Trophoblast cell (in vitro differentiated cells and primary cell): ENCODE measurements at regions not wholly inside any gene's neighbourhood (a gene's known extent, or its start where the extent isn't known, plus 50 kb on each side); places are given as distances from the start of the nearest gene placed in this dataset.

Experiments
- DNase-seq, 2 donors: peaks; one replicate each; pipeline ENCODE4 v3.0.0-alpha.2; 2016
- H2AFZ ChIP-seq: 2 replicates; pipeline ENCODE4 v1.6.1; 2013; ENCODE audit warnings: low read length, moderate library complexity, mild to moderate bottlenecking; ENCODE audit not compliant: insufficient read depth, poor library complexity
- H2AK5ac ChIP-seq: 2 replicates; pipeline ENCODE4 v1.6.1; 2013; ENCODE audit warnings: mild to moderate bottlenecking, low read length
- H2BK120ac ChIP-seq: 2 replicates; pipeline ENCODE4 v1.6.1; 2013; ENCODE audit warnings: low read length, mild to moderate bottlenecking, moderate library complexity; ENCODE audit not compliant: insufficient read depth, poor library complexity
- H2BK12ac ChIP-seq: 2 replicates; pipeline ENCODE4 v1.6.1; 2013; ENCODE audit warnings: mild to moderate bottlenecking, low read length, moderate library complexity
- H2BK5ac ChIP-seq: 2 replicates; pipeline ENCODE4 v1.6.1; 2013; ENCODE audit warnings: low read length, low read depth, moderate library complexity, mild to moderate bottlenecking; ENCODE audit not compliant: poor library complexity
- H3K14ac ChIP-seq: 2 replicates; pipeline ENCODE4 v1.6.1; 2013; ENCODE audit warnings: mild to moderate bottlenecking, low read length
- H3K18ac ChIP-seq: 2 replicates; pipeline ENCODE4 v1.6.1; 2013; ENCODE audit warnings: mild to moderate bottlenecking, low read length
- H3K23ac ChIP-seq: 2 replicates; pipeline ENCODE4 v1.6.1; 2013; ENCODE audit warnings: low read length
- H3K27ac ChIP-seq: 2 replicates; pipeline ENCODE4 v1.5.1; 2013; ENCODE audit warnings: low read depth, mild to moderate bottlenecking, inconsistent platforms, low read length, moderate library complexity
- H3K27me3 ChIP-seq: 2 replicates; pipeline ENCODE4 v1.6.1; 2013; ENCODE audit warnings: inconsistent platforms, mild to moderate bottlenecking, low read length, moderate library complexity; ENCODE audit not compliant: insufficient read depth
- H3K36me3 ChIP-seq, 2 experiments: 1 replicate in 1 of 2; 2 replicates in 1 of 2; pipeline ENCODE4 v1.6.1; 2013; ENCODE audit warnings: low read length in 2 of 2, mild to moderate bottlenecking in 2 of 2, moderate library complexity in 1 of 2; ENCODE audit not compliant: insufficient read depth in 2 of 2, control insufficient read depth in 1 of 2
- H3K4ac ChIP-seq: 2 replicates; pipeline ENCODE4 v1.6.1; 2013; ENCODE audit warnings: low read depth, mild to moderate bottlenecking, low read length, moderate library complexity
- H3K4me1 ChIP-seq, 2 experiments: 1 replicate in 1 of 2; 2 replicates in 1 of 2; pipeline ENCODE4 v1.6.1; 2013; ENCODE audit warnings: low read length in 2 of 2, mild to moderate bottlenecking in 2 of 2, moderate library complexity in 1 of 2; ENCODE audit not compliant: insufficient read depth in 2 of 2, control insufficient read depth in 1 of 2
- H3K4me2 ChIP-seq: 2 replicates; pipeline ENCODE4 v1.6.1; 2013; ENCODE audit warnings: inconsistent platforms, mild to moderate bottlenecking, low read length, moderate library complexity
- H3K4me3 ChIP-seq: 2 replicates; pipeline ENCODE4 v1.5.1; 2013; ENCODE audit warnings: mild to moderate bottlenecking, low read depth, low read length, inconsistent platforms
- H3K79me1 ChIP-seq: one replicate; pipeline ENCODE4 v1.6.1; 2013; ENCODE audit warnings: low read length
- H3K79me2 ChIP-seq: 2 replicates; pipeline ENCODE4 v1.6.1; 2013; ENCODE audit warnings: low read length, mild to moderate bottlenecking; ENCODE audit not compliant: control insufficient read depth, insufficient read depth, poor library complexity
- H3K9ac ChIP-seq: 2 replicates; pipeline ENCODE4 v1.6.1; 2013; ENCODE audit warnings: mild to moderate bottlenecking, low read length
- H3K9me3 ChIP-seq: 2 replicates; pipeline ENCODE4 v1.6.1; 2013; ENCODE audit warnings: low read depth, mild to moderate bottlenecking, control low read depth, inconsistent platforms, low read length; ENCODE audit not compliant: insufficient read depth
- H4K12ac ChIP-seq: 2 replicates; pipeline ENCODE4 v1.6.1; 2013; ENCODE audit warnings: low read depth, mild to moderate bottlenecking, low read length, moderate library complexity
- H4K8ac ChIP-seq: 2 replicates; pipeline ENCODE4 v1.6.1; 2013; ENCODE audit warnings: low read depth, mild to moderate bottlenecking, low read length, moderate library complexity
- H4K91ac ChIP-seq: one replicate; pipeline ENCODE4 v1.6.1; 2013; ENCODE audit warnings: low read depth, mild to moderate bottlenecking, low read length, moderate library complexity
- WGBS: extraction: QIAGEN DNeasy Blood & Tissue Kit; methylation state at CpG from one replicate; pipeline ENCODE4 v1.1.7; 2013; ENCODE audit warnings: missing lambda C conversion rate; ENCODE audit not compliant: insufficient read length, insufficient coverage; ENCODE audit errors: extremely low coverage; 5-methylcytosine and 5-hydroxymethylcytosine counted together

- H3K9ac ChIP-seq = no peak overlapping the region
- H2BK5ac ChIP-seq = no peak overlapping the region
- no peak overlapping the region for H2AFZ ChIP-seq
- no peaks in the 10 kb centered on the region for H3K4me1 ChIP-seq
- H4K91ac ChIP-seq = no peak overlapping the region
- no peak overlapping the region for H4K12ac ChIP-seq
- no peak overlapping the region for H3K27ac ChIP-seq
- H3K14ac ChIP-seq = no peak overlapping the region
- no peaks in the 10 kb centered on the region for H3K79me2 ChIP-seq
- no peak overlapping the region for H3K23ac ChIP-seq
- no peak overlapping the region for H2BK12ac ChIP-seq
- H2BK120ac ChIP-seq = no peak overlapping the region
- H3K4me2 ChIP-seq = no peak overlapping the region
- no peak for DNase-seq
- no peak overlapping the region for H2AK5ac ChIP-seq
- no peaks in the 10 kb centered on the region for H3K36me3 ChIP-seq
- H3K79me1 ChIP-seq = no peaks in the 10 kb centered on the region
- H3K4ac ChIP-seq = no peak overlapping the region
- no peaks in the 10 kb centered on the region for H3K27me3 ChIP-seq
- no peaks in the 10 kb centered on the region for H3K9me3 ChIP-seq
- no peak overlapping the region for H3K4me3 ChIP-seq
- H3K18ac ChIP-seq = no peak overlapping the region
- no peak overlapping the region for H4K8ac ChIP-seq
- WGBS = no CpG with 5 or more reads among the region's 1 CpG
These were observed 350.5 kb upstream of the CHRM2 start for GRCh38 chr7:136517971-136518370.

- Histone ChIP-seq H3K23ac (no peak overlapping the region), H3K14ac (no peak overlapping the region), H3K9me3 (no peaks in the 10 kb centered on the region), H2BK5ac (no peak overlapping the region), H3K79me1 (no peaks in the 10 kb centered on the region), H3K4me1 (no peaks in the 10 kb centered on the region), H4K12ac (no peak overlapping the region), H3K27me3 (no peaks in the 10 kb centered on the region), H2AK5ac (no peak overlapping the region), H3K4me3 (no peak overlapping the region), H3K36me3 (no peaks in the 10 kb centered on the region), H4K91ac (no peak overlapping the region), H2BK12ac (no peak overlapping the region), H3K9ac (no peak overlapping the region), H3K18ac (no peak overlapping the region), H4K8ac (no peak overlapping the region), H2BK120ac (no peak overlapping the region), H3K27ac (no peak overlapping the region), H3K79me2 (no peaks in the 10 kb centered on the region), H3K4ac (no peak overlapping the region), H2AFZ (no peak overlapping the region), H3K4me2 (no peak overlapping the region)
- 100% methylated on average over 1 of the region's 2 CpGs for WGBS
- DNase-seq = no peak
These were observed 353.7 kb upstream of the CHRM2 start for GRCh38 chr7:136514776-136515175.

- no peak overlapping the region for H3K4me3 ChIP-seq
- no peak overlapping the region for H2AFZ ChIP-seq
- no peak overlapping the region for H4K12ac ChIP-seq
- H3K4me1 ChIP-seq = no peaks in the 10 kb centered on the region
- no peak overlapping the region for H2BK120ac ChIP-seq
- no peak overlapping the region for H2BK5ac ChIP-seq
- no peak overlapping the region for H3K4ac ChIP-seq
- H3K27me3 ChIP-seq = no peaks in the 10 kb centered on the region
- H4K8ac ChIP-seq = no peak overlapping the region
- no peak overlapping the region for H3K23ac ChIP-seq
- H3K79me1 ChIP-seq = no peaks in the 10 kb centered on the region
- no peak for DNase-seq
- H3K4me2 ChIP-seq = no peak overlapping the region
- no CpG with 5 or more reads among the region's 2 CpGs for WGBS
- H3K18ac ChIP-seq = no peak overlapping the region
- H2AK5ac ChIP-seq = no peak overlapping the region
- no peaks in the 10 kb centered on the region for H3K9me3 ChIP-seq
- no peaks in the 10 kb centered on the region for H3K36me3 ChIP-seq
- H3K14ac ChIP-seq = no peak overlapping the region
- no peaks in the 10 kb centered on the region for H3K79me2 ChIP-seq
- no peak overlapping the region for H2BK12ac ChIP-seq
- H4K91ac ChIP-seq = no peak overlapping the region
- no peak overlapping the region for H3K27ac ChIP-seq
- H3K9ac ChIP-seq = no peak overlapping the region
These were observed 354.7 kb upstream of the CHRM2 start for GRCh38 chr7:136513744-136514143.

GRCh38 chr7:136509466-136509865 is 359.0 kb upstream of the CHRM2 start:
- H2BK5ac ChIP-seq = no peak overlapping the region
- H4K12ac ChIP-seq = no peak overlapping the region
- H4K8ac ChIP-seq = no peak overlapping the region
- no peak overlapping the region for H2BK12ac ChIP-seq
- no peaks in the 10 kb centered on the region for H3K79me1 ChIP-seq
- H3K4me3 ChIP-seq = no peak overlapping the region
- H3K9me3 ChIP-seq = no peaks in the 10 kb centered on the region
- H3K36me3 ChIP-seq = no peaks in the 10 kb centered on the region
- H3K27ac ChIP-seq = no peak overlapping the region
- no peaks in the 10 kb centered on the region for H3K79me2 ChIP-seq
- H3K18ac ChIP-seq = no peak overlapping the region
- no peak overlapping the region for H3K14ac ChIP-seq
- WGBS = no CpG with 5 or more reads among the region's 3 CpGs
- H4K91ac ChIP-seq = no peak overlapping the region
- no peak overlapping the region for H3K4ac ChIP-seq
- H3K27me3 ChIP-seq = no peaks in the 10 kb centered on the region
- H3K4me1 ChIP-seq = no peaks in the 10 kb centered on the region
- H2BK120ac ChIP-seq = no peak overlapping the region
- no peak for DNase-seq
- no peak overlapping the region for H3K9ac ChIP-seq
- no peak overlapping the region for H3K23ac ChIP-seq
- no peak overlapping the region for H2AK5ac ChIP-seq
- H2AFZ ChIP-seq = no peak overlapping the region
- H3K4me2 ChIP-seq = no peak overlapping the region
